GM21423 (cell line): ENCODE measurements at regions not wholly inside any gene's neighbourhood (a gene's known extent, or its start where the extent isn't known, plus 50 kb on each side); places are given as distances from the start of the nearest gene placed in this dataset.
A peak's percentile ranks its signal among the peaks of the same experiment; 100 is the strongest.

Experiments
- ATAC-seq: cut with Tn5 transposase; IDR thresholded peaks from one replicate; pipeline ENCODE4 v1.9.1; 2021; ENCODE audit warnings: mild to moderate bottlenecking, moderate library complexity; ENCODE audit not compliant: unreplicated experiment

GRCh38 chr5:73395256-73395655 lies 53.3 kb downstream of the FOXD1 start:
- no peak for ATAC-seq

GRCh38 chr5:73394610-73395009 lies 54.0 kb downstream of the FOXD1 start:
- no peak for ATAC-seq

DNA sequence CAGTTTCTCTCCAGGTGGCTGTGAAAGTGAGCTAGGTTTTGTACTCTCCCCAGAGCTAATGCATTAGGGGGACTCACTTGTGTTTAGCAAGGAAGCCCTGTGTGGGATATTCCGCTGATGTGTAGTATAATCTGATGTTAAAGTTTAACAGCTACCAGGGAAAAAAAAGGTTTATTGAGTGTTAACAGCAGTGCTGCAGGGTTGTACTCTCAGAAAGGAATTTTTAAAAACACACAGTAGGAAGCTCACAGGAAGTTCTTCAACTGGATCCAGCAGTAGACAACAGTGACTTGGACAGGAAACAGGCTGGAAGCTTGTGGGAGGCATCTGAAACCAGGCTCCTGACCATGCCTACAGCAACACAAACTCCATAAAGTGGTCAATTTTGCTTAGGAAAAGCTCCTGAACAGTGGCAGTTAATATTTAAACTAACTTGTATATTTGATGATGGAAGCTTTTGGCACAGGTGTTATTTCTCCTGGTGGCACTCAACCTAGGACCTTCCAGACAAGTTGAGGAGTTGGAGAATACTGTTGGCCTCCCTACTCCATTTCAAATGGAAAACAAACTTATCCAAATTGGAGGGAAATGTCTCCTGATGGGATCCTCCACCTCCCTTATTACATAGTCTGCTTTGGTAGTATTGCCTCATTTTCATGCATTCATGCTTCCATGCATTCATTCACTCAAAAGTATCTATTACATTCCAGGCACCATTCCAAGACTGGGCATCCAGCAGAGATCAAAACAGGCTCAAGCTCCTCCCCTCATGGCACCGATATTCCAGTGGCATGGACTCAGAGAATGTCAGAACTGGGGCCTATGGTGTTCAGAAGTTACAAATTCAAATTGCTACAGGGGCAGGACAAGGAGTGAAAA lies 54.7 kb downstream of the FOXD1 start:
- ATAC-seq, result no peak

DNA sequence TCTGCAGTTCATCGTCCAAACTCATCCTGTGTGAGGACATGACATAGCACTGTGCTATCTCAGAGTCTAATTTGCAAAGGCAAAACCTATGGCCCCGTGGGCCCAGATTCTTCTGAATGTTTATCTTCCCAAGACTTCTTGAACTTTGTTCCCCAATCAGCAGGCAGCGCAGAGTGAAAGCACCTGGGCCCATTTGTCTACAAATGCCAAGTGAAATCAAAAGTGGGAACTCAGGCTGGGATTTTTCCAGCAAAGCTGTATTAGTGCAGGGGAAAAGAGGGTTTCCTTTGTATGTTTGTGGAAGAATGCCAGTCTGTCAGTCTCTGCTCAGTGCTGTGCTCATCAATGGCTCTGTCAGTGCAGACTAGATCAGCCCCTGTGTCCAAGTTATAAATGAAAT lies 55.8 kb downstream of the FOXD1 start:
- no peak for ATAC-seq

- no peak for ATAC-seq
These were observed 57.1 kb downstream of the FOXD1 start for GRCh38 chr5:73391441-73391881.

GRCh38 chr5:73390972-73391371 lies 57.6 kb downstream of the FOXD1 start:
- no peak for ATAC-seq

DNA sequence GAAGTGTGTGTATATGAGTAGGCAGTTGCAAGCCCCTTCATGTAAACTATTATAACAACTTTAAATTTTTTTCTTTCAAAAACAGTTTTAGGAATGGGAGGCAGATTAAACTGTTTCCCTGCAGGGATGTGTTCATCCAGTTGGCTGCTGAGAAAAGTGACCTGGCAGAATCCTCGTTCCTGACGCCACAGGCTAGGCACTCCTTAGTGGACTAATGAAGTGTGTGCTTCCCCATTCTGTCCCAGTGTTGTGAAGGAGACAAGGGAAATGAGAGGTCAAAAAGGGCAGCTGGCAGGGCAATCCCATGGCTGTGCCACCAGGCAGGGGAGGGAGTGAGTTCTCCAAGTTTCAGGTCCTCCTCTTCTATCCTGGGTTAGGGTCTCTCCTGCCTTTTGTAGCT lies 59.8 kb downstream of the FOXD1 start:
- ATAC-seq, result no peak

- ATAC-seq, result no peak
These were observed 60.3 kb downstream of the FOXD1 start for GRCh38 chr5:73388306-73388684.

- ATAC-seq, result peak; percentile 93
These were observed 60.8 kb downstream of the FOXD1 start for GRCh38 chr5:73387601-73388305.

DNA sequence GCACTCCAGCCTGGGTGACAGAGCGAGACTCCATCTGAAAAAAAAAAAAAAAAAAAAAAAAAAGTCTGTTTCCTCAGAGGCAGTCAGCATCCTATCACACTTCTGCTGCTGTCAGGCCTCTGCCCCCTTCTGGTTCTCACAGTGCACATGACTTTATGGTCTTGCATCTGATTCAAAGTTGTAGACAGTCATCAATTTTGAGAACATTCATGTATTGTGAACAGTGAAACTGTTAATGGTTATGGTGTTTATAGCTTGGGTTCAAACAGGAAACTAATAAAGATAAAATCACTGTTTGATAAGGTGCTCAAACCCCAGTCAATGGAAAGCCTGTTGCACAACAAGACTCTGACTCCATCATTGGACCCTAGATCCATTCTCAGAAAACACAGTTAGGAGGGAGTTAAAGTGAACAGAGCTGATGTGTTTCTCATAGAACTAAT lies 61.4 kb downstream of the FOXD1 start:
- peak; percentile 18 for ATAC-seq

- no peak for ATAC-seq
These were observed 63.7 kb downstream of the FOXD1 start for GRCh38 chr5:73384861-73385260.

DNA sequence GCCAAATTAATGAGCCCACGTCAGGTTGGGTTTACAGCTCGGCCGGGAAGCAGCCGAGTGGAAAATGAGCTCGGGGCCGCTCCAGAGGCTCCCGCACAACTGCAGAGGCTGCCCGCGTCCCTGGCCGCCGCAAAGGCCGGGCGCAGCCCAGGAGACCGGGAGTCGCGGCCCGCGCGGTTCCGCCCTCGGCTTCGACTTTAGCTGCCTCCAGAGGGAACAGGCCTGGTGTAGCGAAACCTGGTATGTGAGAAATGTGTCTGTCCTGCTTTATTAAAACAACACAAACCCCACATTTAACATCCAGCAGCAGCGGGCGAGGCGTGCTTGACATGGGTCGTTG lies 66.2 kb downstream of the FOXD1 start:
- ATAC-seq, result no peak

DNA sequence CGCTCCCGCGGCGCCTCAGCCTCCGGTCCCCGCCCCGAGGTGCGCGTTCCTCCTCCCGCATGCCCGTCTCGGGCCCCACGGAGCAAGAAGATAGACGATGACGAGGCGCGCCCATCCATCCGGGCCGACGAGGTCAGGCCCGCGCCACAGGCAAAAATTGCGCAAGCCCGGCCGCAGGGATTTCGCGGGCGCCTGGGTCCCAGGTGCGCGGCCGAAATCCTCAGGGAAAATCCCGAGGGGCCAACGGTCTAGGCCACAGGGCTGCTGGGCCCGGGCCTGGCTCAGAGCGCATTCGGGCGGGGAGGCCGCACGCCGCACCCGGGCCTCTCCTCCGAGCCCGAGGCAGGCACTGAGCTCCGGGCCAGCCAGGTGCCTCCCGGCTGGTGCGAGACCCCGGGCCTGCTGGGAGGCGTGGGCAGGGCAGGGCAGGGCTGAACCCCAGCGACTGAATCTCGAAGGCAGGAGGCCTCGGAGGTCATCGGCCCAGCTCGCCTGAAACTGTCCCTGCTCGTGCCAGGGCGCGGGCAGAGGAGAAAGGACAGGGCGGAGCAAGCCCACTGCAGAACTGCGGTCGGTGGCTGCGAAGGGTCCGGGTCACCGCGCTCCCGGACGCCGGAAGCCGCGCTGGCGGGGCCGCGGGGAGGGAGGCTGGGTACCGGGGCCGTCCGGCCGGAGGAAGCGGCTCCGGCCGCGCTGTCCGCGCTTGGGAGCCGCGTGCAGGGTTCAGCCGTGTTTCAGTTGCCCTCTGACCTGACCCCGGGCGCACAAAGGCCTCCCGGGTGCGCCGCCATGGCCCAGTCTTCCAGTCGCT lies 66.8 kb downstream of the FOXD1 start:
- no peak for ATAC-seq

DNA sequence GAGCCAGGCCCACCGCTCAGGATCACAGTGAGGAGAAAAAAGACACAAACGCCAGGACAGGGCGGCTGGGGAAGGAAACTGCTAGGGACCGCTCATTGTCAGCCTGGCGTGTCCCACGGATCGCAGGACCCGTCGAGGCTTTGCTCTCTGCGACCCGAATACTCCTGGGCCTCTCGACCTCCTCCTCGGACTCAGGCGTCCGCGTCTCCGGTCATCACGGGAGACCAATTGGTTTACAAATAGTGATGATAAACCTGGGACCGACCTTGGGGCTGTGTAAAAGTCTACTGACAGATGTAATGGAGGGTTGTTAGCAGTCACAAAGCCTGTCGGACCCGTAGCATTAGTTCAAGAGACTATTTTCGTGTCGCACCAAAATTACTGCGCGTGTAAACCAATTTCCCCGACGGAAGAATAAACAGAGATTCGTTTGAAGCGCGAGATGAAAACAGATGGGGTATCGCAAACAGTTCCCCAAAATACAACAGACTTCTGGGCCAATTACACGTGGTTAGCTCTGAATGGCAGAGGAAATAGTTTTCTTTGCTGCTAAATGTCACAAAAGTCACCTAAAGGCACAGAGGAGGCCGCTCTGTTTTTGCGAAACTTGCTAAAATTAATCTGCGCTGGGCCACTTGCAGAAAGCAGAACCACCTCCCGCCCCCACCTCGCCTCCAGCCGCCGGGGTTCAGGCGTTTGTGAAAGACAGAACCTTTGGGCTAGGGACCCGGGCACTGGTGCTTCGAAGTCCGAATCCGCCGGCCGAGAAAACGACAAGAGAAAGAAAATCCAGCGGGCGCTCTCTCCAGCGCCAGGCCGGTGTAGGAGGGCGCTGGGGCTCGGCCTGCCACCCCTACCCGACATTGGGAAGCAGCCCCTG lies 67.6 kb downstream of the FOXD1 start:
- ATAC-seq, result no peak

DNA sequence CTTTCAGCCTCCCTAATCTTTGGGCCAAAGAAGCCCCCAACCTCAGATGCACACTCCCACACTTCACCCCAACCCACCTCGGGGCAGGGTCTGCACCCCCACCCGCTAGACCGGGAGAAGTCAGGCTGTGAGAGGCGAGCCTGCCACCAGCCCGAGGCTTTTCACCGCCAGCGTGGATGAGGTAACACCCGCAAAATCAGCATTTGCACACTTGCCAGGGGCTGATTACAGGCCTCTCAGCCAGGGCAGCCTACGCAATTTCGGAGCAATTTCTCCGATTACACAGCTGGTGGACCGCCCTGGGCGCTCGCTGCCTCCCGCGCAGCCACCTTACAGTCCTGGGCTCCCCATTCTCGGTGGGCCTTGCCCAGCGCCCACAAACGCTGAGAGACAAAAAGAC lies 68.5 kb downstream of the FOXD1 start:
- ATAC-seq, result no peak

DNA sequence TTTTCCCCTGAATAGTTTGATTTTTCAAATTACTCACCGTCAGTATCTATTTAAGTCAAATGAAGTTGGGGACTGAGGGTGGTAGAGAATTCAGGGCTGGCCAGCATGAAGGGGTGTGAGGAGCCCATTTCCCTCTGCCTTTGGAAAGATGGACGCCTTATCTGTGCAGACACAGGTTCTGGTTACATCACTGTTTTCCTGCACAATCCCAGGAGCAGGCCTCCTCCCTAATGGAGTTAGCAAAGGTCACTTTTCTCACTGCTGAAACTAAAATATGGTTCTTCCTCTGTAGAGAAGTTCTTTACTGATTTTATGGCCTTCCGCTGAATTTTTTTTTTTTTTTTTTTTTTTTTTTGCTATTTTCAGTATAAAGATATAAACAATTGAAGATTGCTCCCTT lies 69.1 kb downstream of the FOXD1 start:
- ATAC-seq, result no peak

DNA sequence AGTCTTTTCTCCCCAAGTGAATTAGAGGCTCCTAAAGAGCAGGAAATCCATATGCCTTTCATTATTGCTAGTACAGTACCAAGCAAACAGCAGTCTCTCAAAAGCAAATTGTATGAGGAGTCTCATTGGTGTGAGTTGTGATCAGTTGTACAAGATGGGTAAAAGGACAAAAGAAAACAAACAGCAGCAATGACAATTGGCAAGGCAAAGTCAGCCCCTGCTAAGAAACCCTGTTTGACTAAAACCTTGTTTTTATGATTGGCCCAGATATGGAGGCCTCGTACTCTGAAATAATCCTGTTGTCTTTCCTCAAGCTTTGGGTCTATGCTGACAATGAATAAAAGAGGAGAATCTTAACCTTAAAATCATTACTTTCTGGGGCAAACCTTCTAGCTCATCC lies 69.8 kb downstream of the FOXD1 start:
- ATAC-seq, result no peak

- no peak for ATAC-seq
These were observed 70.5 kb downstream of the FOXD1 start for GRCh38 chr5:73378070-73378469.

GRCh38 chr5:73376618-73377170 lies 71.9 kb downstream of the FOXD1 start:
- ATAC-seq, result no peak

DNA sequence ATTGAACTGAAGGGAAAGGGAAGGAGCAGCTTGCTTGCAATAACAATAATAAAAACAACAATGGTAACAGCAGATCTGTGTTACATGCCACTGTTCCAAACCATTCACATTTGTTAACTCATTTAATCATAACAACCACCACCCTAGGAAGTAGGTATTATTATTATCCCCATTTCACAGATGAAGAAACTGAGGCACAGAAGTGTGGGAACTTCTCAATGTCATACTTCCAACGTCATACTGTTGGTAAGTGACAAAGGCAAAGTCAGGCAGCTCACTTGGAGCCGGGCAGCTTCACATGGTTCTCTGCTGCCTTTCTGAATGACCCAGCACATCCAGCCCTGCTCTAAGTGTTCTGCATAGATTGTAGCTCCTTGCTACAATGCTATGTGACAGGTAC lies 72.6 kb downstream of the FOXD1 start:
- ATAC-seq, result no peak
